Testis (tissue), 2 donors: ENCODE measurements at regions not wholly inside any gene's neighbourhood (a gene's known extent, or its start where the extent isn't known, plus 50 kb on each side); places are given as distances from the start of the nearest gene placed in this dataset.

Source experiments
- CTCF ChIP-seq, 3 experiments: fragments of 450-650 bp in 2 of 3; fragments of 200-600 bp in 1 of 3; sonication (generic) in 1 of 3; IDR thresholded peaks; one replicate each; pipeline ENCODE4 v1.5.1; 2016 to 2019; ENCODE audit warnings: antibody characterized with exemption in 3 of 3, mild to moderate bottlenecking in 2 of 3, moderate library complexity in 1 of 3
- POLR2A ChIP-seq: fragments of 450-650 bp; IDR thresholded peaks from one replicate; pipeline ENCODE4 v1.6.1; 2017; ENCODE audit warnings: antibody characterized with exemption, mild to moderate bottlenecking, moderate library complexity

- TF ChIP-seq CTCF (IDR thresholded peaks at IDR 0.05) (no peak), POLR2A (no peak)
These were observed 91.9 kb upstream of the C1GALT1 start for GRCh38 chr7:7090460-7090859.
